Stimulated activated CD4-positive, alpha-beta T cell treated with anti-CD3 and anti-CD28 coated beads, Interleukin-1b, Interleukin-23, amount 100 ng/mL, for 24 hours (primary cell): ENCODE measurements at regions not wholly inside any gene's neighbourhood (a gene's known extent, or its start where the extent isn't known, plus 50 kb on each side); places are given as distances from the start of the nearest gene placed in this dataset.
"Not testable (repeated sequence)": the region's sequence is repeated elsewhere in the genome, so short reads cannot be mapped to it uniquely, and the experiment has no call there.

Experiments used
- DNase-seq, 4 experiments: peaks; one replicate each; pipeline ENCODE4 v3.0.0-alpha.2; 2020; ENCODE audit warnings: low read depth in 4 of 4, low spot score in 1 of 4

DNA sequence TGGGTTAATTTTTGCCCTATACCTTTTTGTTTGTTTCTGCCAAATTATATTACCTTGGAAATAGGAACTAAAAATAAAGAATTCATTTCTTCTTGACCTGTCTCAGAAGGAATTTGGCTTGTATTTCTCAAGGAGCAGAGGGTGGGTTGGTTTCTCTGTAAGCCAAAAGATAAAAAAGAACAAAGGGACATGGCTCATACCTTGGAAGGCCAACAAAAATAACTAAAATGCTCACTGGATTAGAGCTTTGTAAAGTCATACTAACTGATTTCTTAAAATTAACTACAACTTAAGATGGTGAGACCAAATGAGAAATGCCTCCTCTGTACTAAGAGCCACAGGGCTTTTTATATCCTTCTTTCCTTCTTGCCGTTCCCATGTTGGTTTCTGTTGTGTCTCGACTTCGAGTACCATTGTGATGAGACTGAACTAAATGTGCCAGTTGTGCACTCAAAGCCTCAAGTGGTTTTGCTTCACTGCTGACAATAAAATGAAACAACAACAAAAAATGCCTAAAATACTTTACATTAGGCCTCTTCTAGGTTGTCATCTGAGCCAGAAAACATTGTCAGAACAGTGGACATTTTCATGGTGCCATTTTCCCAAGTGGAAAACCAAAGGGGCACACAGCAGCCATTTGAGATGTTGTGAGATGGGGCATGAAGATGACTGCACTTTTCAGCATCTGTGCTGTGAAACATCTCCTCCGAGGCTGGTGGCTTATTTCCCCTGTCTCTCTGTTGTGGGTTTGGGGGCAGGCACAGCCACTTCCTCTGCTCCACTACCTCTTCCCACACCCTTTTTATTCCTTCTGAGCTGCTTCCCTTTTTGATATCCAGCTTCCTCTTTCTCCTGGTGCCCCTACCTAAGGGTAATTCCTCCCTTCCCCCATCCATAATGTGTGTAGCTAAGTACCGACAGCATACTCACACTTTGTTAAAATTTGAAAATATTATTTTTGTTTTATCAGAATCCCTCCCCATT, 51.8 kb upstream of the AGR3 start:
- no peak for DNase-seq

DNA sequence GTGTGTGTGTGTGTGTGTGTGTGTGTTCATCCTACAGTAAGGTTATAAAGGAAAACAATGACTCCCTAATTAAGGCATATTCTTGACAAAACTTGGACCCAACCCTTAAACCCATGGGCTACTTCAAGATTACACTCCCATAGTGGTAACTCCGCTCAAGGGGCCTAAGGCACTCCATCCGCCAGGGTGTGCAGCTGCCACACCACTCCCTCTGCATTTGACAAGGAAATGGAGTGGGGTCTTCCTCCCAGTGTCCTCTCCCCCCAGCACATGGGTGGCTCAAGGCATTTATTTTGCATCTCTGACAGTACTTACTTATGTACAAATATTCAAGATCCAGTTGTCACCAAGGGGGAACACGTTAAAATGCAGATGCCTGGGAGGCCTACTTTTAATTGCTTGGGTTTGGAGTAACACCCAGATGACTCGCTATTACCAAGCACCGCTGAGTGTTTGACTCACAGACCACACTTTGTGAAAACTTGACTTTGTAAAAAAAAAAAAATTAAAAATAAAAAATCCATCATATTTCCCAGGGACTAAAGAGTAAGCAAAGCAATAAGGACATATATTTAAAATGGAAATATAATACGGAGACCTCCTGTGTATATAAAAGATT, 53.0 kb upstream of the AGR3 start:
- DNase-seq: no peak

DNA sequence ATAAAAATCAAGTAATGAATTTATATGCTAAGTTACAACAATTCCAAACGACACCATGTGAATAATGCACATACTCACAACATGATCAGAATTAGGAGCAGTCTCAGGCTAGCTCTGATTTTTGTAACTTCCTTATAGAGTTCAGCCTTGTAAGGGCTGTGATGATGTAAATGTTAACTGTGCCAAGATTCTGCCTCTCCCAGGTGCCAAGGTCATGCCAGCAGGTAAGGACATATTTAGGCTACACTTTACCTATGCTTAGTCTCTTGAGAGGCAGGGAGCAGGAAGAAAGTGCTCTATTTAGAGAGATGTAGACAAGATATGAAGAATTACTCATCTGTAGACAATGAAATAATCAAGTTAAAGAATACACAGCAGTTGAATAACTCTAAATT, 53.6 kb upstream of the AGR3 start:
- no peak for DNase-seq

DNA sequence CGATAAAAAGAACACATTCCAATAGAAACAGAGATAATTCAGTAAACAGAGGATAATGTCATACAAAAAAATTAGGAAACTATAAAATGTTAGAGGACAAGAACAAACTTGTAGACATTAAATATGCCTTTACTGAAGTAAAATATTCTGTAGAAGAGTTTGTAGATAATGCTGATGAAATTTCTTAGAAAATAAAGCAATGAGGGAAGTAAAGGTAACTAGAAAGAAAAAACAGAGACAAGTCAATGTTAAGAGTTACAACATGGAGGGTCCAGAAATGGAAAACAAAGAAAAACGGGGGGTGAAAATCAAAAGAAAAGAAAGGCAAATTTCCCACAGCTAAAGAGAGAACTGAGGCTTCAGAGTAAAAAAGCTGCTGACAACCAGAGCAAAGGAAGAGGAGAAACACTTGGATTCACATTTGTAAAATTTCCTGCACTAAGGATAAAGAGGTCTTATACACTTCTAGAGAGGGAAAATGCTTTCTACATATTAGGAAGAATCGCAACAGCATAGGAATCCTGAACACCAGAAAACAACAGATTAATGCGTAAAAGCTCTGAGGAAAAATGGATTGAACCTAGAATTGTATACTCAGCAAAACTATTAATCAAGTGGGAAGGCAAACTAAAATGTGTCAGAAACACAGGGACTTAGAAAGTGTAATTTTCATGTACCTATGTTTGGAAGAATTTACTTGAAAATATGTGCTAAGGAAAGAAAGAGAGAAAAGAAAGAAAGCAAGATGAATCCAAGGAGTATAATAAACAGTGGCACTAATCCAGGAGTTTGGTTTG, 55.0 kb upstream of the AGR3 start:
- no peak for DNase-seq

DNA sequence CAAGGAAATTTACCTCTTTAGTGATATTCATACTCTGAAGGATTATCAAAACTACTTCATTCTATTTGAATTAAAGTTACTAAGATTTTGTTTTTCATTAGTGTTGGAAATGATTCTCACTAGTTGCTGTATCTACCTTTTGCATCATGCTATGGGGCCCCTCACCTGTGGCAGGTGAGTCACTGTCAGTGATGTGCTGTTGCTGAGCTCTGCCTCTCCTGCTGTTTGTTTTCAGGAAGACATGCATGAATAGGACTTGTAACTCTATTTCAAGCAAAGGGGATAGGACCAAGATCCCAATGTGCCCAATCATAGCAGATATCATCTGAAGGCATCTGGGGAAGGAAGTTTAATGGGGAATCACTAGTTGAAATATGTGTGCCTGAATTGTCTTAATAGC, 57.4 kb upstream of the AGR3 start:
- DNase-seq: no peak

DNA sequence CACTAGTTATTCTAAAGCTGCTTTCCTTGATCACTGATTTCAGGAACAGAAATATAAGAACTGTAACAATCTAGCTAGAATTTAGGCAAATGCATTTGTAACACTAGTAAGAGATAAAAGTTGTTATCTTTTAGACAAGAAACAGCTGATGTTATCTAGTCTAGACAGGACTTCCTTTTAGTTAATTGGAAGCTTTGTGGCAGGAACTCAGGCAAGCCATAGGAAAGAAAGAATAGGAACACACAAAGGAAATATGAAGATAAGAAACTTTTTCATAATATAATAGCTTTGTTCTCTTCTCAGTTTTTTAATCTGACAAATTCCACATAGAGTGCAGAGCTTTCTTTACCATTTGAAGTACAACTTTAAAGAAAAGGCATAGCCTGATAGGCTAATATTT, 59.0 kb upstream of the AGR3 start:
- DNase-seq: no peak

DNA sequence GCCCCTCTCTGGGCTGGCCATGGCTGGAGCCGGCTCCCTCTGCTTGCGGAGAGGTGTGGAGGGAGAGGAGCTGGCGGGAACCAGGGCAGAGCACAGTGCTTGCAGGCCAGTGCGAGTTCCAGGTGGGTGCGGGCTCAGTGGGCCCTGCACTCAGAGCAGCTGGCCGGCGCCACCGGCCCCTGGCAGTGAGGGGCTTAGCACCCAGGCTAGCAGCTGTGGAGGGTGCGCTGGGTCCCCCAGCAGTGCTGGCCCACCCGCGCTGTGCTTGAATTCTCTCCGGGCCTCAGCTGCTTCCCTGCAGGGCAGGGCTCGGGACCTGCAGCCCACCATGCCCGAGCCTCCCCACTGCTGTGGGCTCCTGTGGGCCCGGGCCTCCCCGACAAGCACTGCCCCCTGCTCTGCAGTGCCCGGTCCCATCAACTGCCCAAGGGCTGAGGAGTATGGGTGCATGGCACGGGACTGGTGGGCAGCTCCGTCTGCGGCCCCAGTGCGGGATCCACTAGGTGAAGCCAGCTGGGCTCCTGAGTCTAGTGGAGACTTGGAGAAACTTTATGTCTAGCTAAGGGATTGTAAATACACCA, 61.2 kb upstream of the AGR3 start:
- no peak for DNase-seq

DNA sequence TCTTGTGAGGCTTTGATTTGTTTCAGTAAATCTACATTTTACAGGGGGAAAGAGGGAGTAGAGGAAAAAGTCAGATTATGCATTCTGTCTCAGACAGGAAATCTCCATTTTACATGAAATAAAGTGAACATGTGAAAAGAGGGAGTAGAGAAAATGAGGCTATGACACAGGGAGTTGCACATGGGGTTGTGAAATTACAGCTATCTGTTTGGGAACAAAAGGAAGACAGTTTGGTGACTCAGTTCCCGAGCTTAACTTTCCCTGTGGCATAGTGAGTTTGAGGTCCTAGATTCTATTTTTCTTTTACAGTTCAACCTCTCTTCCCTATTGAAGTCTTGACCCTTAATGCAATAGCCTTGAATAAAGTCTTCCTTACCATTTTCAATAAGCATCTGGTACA, 63.2 kb upstream of the AGR3 start:
- DNase-seq: no peak

DNA sequence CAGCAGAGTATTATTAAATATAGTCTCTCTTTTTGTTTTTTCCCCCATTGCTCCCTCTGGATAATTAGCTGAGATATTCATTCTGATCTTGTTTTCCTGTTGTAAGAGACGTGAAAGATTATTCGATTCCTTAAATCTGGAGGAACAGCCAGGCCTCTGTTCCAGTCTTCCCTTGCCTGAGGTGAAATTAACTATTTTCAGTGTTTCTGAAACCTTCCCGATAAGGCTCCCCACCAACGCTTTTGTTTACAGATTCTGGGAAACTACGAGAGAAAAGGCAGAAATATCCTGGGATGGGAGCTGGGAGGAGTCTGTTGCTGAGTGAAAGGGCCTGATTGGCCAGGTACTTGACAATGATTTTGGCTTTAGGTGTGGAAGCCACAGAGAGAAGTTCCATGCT, 63.6 kb upstream of the AGR3 start:
- DNase-seq: no peak

DNA sequence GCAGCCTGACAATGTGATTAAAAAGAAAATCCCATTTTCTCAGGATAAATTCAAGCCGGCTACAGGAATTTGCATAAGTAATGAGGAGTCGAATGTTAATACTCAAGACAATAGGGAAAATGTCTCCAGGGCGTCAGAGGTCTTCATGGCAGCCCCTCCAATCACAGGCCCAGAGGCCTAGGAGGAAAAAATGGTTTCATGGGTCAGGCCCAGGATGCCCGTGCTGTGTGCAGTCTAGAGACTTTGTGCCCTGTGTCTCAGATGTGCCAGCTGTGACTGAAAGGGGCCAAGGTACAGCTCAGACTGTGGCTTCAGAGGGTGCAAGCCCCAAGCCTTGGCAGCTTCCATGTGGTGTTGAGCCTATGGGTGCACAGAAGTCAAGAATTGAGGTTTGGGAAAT, 66.3 kb upstream of the AGR3 start:
- not testable (repeated sequence) for DNase-seq

DNA sequence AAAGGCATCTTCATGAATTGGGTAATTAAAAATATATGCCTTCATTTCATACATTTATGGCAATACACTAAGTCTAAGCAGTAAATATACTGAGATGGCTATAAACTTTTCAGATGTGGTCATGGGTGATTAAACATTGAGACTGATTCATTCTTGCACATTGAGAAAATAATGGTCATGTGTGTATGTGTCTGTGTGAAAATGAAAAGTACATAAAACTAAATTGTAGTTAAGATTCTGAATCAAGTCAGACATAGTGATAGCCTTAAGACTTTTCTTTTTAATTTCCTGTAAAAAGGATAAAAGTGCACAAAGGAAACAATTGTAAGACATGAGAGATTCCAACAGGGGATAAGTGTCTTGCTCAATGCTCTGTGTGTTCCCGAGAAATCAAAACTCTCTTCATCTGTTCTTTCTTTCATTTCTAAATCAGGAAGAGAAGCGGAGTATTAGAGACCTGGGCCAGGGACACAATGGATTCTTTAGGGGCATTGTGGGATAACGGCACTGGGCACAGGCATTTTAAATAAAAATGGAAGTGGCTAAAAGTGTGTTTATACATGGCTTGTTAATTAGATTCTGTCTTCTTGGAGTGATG, 69.8 kb upstream of the AGR3 start:
- no peak for DNase-seq

DNA sequence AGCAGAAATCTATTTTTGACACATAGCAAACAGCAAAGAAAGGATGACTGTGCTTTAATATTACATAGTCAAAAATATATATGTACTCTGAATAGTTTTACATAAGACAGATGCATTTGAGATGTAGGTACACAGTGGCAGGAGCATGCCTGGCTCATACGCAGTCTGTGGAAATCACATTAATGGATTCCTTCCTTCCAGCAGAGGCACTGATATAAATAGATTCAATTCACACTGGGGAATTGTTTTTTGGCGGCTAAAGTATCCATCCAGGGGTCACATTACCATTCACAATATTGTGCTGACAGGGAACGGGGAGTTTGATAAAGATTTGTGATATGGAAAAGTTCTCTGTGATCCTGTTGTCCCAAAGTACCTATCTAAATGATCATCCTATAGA, 72.5 kb upstream of the AGR3 start:
- DNase-seq: no peak

DNA sequence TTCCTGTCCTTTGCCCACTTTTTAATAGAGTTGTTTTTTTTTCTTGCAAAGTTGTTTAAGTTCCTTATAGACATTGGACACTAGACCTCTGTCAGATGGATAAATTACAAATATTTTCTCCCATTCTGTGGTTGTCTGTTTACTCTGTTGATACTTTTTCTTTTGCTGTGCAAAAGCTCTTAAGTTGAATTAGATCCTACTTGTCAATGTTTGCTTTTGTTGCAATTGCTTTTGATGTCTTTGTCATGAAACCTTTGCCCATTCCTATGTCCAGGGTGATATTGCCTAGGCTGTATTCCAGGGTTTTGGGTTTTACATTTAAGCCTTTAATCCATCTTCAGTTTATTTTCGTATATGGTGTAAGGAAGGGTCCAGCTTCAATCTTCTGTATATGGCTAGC, 76.9 kb upstream of the AGR3 start:
- DNase-seq: no peak

DNA sequence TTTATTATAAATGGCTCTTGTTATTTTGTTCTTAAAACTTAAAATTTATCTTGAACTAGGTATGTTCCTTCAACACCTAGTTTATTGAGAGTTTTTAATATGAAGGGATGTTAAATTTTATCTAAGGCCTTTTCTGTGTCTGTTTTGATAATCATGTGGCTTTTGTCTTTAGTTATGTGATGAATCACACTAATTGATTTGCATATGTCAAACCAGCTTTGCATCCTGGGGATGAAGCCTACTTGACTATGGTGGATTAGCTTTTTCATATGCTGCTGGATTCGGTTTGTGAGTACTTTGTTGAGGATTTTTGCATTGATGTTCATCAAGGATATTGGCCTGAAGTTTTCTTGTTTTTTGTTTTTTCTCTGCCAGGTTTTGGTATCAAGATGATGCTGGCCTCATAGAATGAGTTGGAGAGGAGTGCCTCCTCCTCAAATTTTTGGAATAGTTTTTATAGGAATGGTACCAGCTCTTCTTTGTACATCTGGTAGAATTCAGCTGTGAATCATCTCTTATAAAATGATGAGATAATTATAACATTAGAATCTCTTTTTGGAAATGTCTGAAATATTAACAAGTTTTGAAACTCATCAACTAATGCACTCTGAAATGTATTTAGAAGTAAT, 78.7 kb upstream of the AGR3 start:
- DNase-seq: no peak

DNA sequence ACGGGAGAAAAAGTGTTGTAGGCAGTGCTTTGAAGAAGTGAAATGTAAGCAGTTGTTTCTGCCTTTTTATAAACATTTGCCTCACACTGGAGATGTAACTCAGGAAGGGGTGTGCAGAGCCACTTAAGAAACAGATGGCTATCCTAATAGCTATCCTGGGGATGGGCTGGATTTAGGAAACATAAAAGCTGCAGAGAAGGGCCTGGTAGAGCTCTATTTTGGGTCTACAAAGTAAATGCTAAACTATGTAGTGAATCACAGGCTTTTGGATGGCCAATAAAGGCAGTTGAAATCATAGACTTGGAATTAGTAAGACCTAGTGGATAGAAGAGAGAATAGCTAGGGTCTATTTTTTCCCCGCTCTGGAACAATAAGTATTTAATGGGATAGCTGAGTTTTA, 79.9 kb upstream of the AGR3 start:
- DNase-seq: no peak

DNA sequence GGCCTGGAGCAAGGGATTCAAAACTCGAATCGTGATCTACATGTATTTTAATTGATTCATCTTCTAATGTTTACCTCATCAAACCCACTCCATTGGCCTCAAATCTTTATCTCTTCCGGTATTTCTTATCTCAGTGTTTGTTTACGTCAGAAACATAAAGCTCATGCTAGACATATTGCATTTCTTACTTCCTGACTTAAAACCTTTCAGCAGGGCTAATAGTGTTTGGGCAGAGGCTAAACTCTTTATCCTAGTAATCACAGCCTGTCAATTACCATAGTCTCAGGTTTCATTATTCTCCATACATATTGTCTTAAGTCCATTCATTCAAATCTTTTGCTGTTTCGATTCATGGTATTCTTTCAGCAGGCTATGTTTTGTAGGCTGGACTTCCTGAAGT, 81.3 kb upstream of the AGR3 start:
- DNase-seq: no peak

DNA sequence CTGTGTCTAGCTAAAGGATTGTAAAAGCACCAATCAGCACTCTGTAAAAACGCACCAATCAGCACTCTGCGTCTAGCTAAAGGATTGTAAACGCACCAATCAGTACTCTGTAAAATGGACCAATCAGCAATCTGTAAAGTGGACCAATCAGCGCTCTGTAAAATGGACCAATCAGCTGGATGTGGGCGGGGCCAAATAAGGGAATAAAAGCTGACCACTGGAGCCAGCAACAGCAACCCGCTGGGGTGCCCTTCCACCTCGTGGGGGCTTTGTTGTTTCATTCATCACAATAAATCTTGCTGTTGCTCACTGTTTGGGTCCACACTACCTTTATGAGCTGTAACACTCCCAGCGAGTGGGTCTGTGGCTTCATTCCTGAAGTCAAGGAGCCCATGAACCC, 83.9 kb upstream of the AGR3 start:
- not testable (repeated sequence) for DNase-seq

DNA sequence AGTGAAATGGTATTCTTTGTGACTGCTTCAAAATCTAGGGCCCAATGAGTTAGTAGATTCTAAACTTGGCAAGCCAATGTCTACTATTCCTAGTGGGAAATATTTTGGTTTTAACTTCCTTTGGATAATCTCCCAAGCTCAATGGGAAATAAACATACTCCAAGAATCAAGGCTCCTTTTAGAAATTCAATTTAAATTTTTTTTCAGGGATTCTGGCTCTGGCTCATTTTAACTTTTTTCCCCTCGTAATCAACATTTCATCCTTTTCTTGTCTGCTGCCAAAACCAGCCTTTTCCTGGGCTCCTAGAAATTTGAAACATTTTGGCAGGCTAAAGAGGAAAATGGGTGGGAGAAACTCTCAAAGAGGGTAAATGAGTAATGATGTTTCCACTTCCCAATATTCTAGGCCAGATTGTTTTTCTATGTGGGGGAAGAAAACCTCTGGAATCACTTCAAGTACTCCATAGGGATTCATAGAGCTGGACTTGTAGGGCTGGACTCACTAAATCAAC, 85.6 kb upstream of the AGR3 start:
- DNase-seq: no peak

DNA sequence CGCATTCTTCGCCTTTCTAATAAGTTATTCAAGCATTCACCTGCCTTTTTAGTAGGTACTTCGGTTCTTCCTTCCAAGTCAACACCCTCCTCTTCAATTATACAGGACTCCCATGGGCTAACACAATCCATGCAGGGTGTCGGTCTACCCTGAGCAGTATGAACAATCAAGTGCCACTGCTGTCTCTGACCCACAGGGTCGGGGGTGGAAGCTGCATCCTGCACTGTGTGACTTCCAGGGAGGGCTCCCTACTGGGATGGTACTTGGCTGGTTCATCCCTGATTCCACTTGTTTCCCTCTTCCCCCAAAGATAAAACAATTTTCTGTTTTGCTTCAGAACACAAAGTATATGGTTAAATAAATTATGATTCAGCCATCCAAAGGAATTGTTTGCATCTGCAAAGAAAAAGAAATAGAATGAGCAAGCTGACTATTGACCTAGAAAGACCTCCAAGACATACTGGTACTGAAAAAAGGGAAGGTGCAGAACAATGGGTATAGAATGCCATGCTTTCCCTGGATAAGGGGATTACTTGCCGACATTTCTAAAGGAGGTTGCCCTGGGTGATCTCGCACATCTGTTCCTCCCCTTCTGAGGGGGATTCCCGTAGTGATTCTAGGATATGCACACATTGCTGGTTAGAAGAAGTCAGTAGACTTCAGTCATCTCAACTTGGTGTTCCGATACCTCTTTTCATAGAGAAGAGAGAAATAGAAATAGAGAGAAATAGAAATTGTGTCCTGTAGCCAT, 89.1 kb upstream of the AGR3 start:
- no peak for DNase-seq

DNA sequence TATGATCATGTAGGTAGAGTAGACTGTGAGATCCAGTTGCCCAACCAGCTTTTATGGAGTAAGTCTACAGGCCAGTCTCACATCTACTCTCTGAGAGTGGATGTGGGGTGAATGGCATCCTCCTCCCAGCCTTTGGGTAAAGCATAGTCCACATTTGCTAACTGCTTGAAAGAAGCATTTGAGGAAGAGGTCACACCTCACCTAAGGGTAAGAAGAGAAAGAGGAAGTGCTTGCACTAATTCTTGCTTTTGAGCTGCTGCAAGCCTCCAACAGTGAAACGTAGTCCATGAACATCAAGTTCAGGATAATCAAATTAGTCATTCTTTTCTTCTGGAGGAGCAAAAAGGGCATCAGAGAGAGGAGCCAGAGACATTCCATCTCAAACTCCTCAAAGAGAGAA, 93.9 kb upstream of the AGR3 start:
- DNase-seq: no peak
